ENCODE measurements at regions not wholly inside any gene's neighbourhood (a gene's known extent, or its start where the extent isn't known, plus 50 kb on each side); places are given as distances from the start of the nearest gene placed in this dataset.

DNA sequence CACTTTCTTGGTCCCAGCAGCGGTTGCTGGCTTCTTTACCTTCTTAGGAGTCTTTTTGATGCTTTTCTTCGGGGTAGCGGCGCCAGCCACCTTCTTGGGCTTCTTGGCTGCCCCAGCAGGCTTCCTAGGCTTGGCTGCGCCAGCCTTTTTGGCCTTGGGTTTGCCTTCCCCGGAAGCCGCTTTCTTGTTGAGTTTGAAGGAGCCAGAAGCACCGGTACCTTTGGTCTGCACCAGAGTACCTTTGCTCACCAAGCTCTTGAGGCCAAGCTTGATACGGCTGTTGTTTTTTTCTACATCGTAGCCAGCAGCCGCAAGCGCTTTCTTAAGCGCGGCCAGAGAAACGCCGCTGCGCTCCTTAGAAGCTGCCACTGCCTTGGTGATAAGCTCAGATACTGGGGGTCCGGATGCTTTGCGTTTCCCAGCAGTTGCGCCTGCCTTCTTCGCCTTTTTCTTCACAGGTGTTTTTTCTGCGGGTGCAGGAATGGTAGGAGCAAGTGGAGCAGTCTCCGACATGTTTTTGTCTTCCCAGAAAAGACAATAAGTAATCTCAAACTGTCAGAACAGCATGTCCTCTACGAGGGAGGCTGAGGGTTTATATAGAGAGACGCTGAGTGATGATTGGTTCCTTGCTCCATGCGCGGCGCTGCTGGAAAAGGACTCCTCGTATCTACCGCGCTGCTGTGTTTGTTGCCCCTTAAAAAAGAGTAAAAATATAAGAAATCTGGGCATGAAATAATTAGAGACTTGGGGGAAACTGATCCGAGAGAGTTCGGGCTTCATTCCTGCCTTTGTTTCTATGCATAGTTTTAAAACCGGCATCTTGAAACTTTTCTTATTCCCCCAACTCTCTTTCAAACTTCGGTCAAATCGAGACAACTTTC is 130.3 kb upstream of the BTN3A2 start:
- TF ChIP-seq, protein P1, sequence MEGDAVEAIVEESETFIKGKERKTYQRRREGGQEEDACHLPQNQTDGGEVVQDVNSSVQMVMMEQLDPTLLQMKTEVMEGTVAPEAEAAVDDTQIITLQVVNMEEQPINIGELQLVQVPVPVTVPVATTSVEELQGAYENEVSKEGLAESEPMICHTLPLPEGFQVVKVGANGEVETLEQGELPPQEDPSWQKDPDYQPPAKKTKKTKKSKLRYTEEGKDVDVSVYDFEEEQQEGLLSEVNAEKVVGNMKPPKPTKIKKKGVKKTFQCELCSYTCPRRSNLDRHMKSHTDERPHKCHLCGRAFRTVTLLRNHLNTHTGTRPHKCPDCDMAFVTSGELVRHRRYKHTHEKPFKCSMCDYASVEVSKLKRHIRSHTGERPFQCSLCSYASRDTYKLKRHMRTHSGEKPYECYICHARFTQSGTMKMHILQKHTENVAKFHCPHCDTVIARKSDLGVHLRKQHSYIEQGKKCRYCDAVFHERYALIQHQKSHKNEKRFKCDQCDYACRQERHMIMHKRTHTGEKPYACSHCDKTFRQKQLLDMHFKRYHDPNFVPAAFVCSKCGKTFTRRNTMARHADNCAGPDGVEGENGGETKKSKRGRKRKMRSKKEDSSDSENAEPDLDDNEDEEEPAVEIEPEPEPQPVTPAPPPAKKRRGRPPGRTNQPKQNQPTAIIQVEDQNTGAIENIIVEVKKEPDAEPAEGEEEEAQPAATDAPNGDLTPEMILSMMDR (IDR thresholded peaks at IDR 0.05; ENCODE audit: borderline replicate concordance, extremely low read depth, low read length, poor library complexity, severe bottlenecking) = no peak
- no peak for TF ChIP-seq EZH2 (IDR thresholded peaks at IDR 0.05; ENCODE audit: borderline replicate concordance, low read depth, low read length, severe bottlenecking)
